ENCODE measurements at regions not wholly inside any gene's neighbourhood (a gene's known extent, or its start where the extent isn't known, plus 50 kb on each side); places are given as distances from the start of the nearest gene placed in this dataset.

- no peaks in the 10 kb centered on the region for H3K27me3 Mint-ChIP-seq (ENCODE audit: unreplicated experiment)
- TF ChIP-seq CTCF (IDR thresholded peaks at IDR 0.05): no peak
- H3K27ac Mint-ChIP-seq (ENCODE audit: unreplicated experiment): no peak overlapping the region
- H3K4me3 Mint-ChIP-seq (ENCODE audit: unreplicated experiment): no peak overlapping the region
- no peak for DNase-seq (ENCODE audit: extremely low spot score, unreplicated experiment)
- peaks cover 50% of the 10 kb centered on the region for H3K4me1 Mint-ChIP-seq (ENCODE audit: unreplicated experiment)
- no peaks in the 10 kb centered on the region for H3K36me3 Mint-ChIP-seq (ENCODE audit: unreplicated experiment)
- no peaks in the 10 kb centered on the region for H3K9me3 Mint-ChIP-seq (ENCODE audit: unreplicated experiment)
Observed at GRCh38 chr10:78959217-78959923, 109.4 kb upstream of the ZMIZ1 start.

- no peak for TF ChIP-seq CTCF (IDR thresholded peaks at IDR 0.05)
- Mint-ChIP-seq H3K27ac (ENCODE audit: unreplicated experiment) (no peak overlapping the region), H3K4me1 (ENCODE audit: unreplicated experiment) (peaks cover 53% of the 10 kb centered on the region), H3K27me3 (ENCODE audit: unreplicated experiment) (no peaks in the 10 kb centered on the region), H3K9me3 (ENCODE audit: unreplicated experiment) (no peaks in the 10 kb centered on the region), H3K4me3 (ENCODE audit: unreplicated experiment) (no peak overlapping the region), H3K36me3 (ENCODE audit: unreplicated experiment) (no peaks in the 10 kb centered on the region)
- DNase-seq (ENCODE audit: extremely low spot score, unreplicated experiment): no peak
Observed at GRCh38 chr10:78959924-78960285, 108.9 kb upstream of the ZMIZ1 start.

GRCh38 chr10:78960316-78960800 lies 108.4 kb upstream of the ZMIZ1 start:
- Mint-ChIP-seq H3K4me1 (ENCODE audit: unreplicated experiment) (peaks cover 55% of the 10 kb centered on the region), H3K27ac (ENCODE audit: unreplicated experiment) (peak overlapping the region; percentile 69)
- TF ChIP-seq CTCF (IDR thresholded peaks at IDR 0.05): no peak

GRCh38 chr10:78961760-78962159 lies 107.0 kb upstream of the ZMIZ1 start:
- no peak for DNase-seq (ENCODE audit: extremely low spot score, unreplicated experiment)
- no peaks in the 10 kb centered on the region for H3K36me3 Mint-ChIP-seq (ENCODE audit: unreplicated experiment)
- peaks cover 69% of the 10 kb centered on the region for H3K4me1 Mint-ChIP-seq (ENCODE audit: unreplicated experiment)
- H3K27me3 Mint-ChIP-seq (ENCODE audit: unreplicated experiment): no peaks in the 10 kb centered on the region
- H3K9me3 Mint-ChIP-seq (ENCODE audit: unreplicated experiment): no peaks in the 10 kb centered on the region
- TF ChIP-seq CTCF (IDR thresholded peaks at IDR 0.05): no peak
- H3K27ac Mint-ChIP-seq (ENCODE audit: unreplicated experiment): peak overlapping the region; percentile 15
- H3K4me3 Mint-ChIP-seq (ENCODE audit: unreplicated experiment): no peak overlapping the region

More at GRCh38 chr10:78960316-78960800, 108.4 kb upstream of the ZMIZ1 start:
- Mint-ChIP-seq H3K36me3 (ENCODE audit: unreplicated experiment) (no peaks in the 10 kb centered on the region), H3K27me3 (ENCODE audit: unreplicated experiment) (no peaks in the 10 kb centered on the region), H3K9me3 (ENCODE audit: unreplicated experiment) (no peaks in the 10 kb centered on the region), H3K4me3 (ENCODE audit: unreplicated experiment) (no peak overlapping the region)
- DNase-seq (ENCODE audit: extremely low spot score, unreplicated experiment): no peak

GRCh38 chr10:78963074-78964034 lies 105.4 kb upstream of the ZMIZ1 start:
- no peaks in the 10 kb centered on the region for H3K9me3 Mint-ChIP-seq (ENCODE audit: unreplicated experiment)
- TF ChIP-seq CTCF (IDR thresholded peaks at IDR 0.05): no peak
- no peaks in the 10 kb centered on the region for H3K36me3 Mint-ChIP-seq (ENCODE audit: unreplicated experiment)
- peaks cover 71% of the 10 kb centered on the region for H3K4me1 Mint-ChIP-seq (ENCODE audit: unreplicated experiment)
- no peaks in the 10 kb centered on the region for H3K27me3 Mint-ChIP-seq (ENCODE audit: unreplicated experiment)
- H3K4me3 Mint-ChIP-seq (ENCODE audit: unreplicated experiment): no peak overlapping the region
- peak overlapping the region; percentile 85 for H3K27ac Mint-ChIP-seq (ENCODE audit: unreplicated experiment)
- DNase-seq (ENCODE audit: extremely low spot score, unreplicated experiment): peak; percentile 87
